ENCODE measurements at regions not wholly inside any gene's neighbourhood (a gene's known extent, or its start where the extent isn't known, plus 50 kb on each side); places are given as distances from the start of the nearest gene placed in this dataset.

- 66 to 70% methylated on average over 9 of the region's 9 CpGs for WGBS, 2 donors
Observed at GRCh38 chr15:69783211-69783610, 314.5 kb downstream of the TLE3 start.

GRCh38 chr15:69784798-69785566 is 312.7 kb downstream of the TLE3 start:
- Histone ChIP-seq H3K4me3 (no peak overlapping the region), H3K4me1 (peaks cover 0 to 12% (median 0%) of the 10 kb centered on the region in 9 donors), H3K27me3 (peaks cover 0 to 42% (median 11%) of the 10 kb centered on the region in 7 donors), H3K36me3 (no peaks in the 10 kb centered on the region), H3K9me3 (no peaks in the 10 kb centered on the region), H3K27ac (no peak overlapping the region)
- DNase-seq (no peak), ATAC-seq (no peak)
- intact Hi-C loops (cut with DNase I), result no loop called here
- no peak for TF ChIP-seq CTCF (IDR thresholded peaks at IDR 0.05)
- 84 to 93% methylated on average over 5 of the region's 5 CpGs for WGBS, 2 donors

More at GRCh38 chr15:69783211-69783610, 314.5 kb downstream of the TLE3 start:
- no peak for TF ChIP-seq CTCF (IDR thresholded peaks at IDR 0.05)
- H3K27ac ChIP-seq, result no peak overlapping the region
- ATAC-seq (no peak), DNase-seq (no peak)
- no peaks in the 10 kb centered on the region for H3K9me3 ChIP-seq
- H3K36me3 ChIP-seq, result no peaks in the 10 kb centered on the region
- H3K27me3 ChIP-seq, result peaks cover 0 to 39% (median 6%) of the 10 kb centered on the region in 7 donors
- no peak overlapping the region for H3K4me3 ChIP-seq
- intact Hi-C loops (cut with DNase I), result no loop called here
- peaks cover 0 to 12% (median 0%) of the 10 kb centered on the region in 9 donors for H3K4me1 ChIP-seq

GRCh38 chr15:69786136-69786701 is 311.5 kb downstream of the TLE3 start:
- TF ChIP-seq CTCF (IDR thresholded peaks at IDR 0.05), result no peak
- Histone ChIP-seq H3K4me3 (no peak overlapping the region), H3K9me3 (peaks cover 0 to 6% (median 2%) of the 10 kb centered on the region in 11 donors), H3K36me3 (no peaks in the 10 kb centered on the region), H3K27me3 (peaks cover 0 to 42% (median 11%) of the 10 kb centered on the region in 7 donors), H3K27ac (no peak overlapping the region), H3K4me1 (peaks cover 0 to under 1% (median 0%) of the 10 kb centered on the region in 9 donors)
- intact Hi-C loops (cut with DNase I), result no loop called here
- no peak for DNase-seq
- 72 to 83% methylated on average over 9 of the region's 9 CpGs for WGBS, 2 donors
- ATAC-seq, result no peak

GRCh38 chr15:69787791-69788190 is 309.9 kb downstream of the TLE3 start:
- TF ChIP-seq CTCF (IDR thresholded peaks at IDR 0.05), result no peak
- no peak for ATAC-seq
- Histone ChIP-seq H3K9me3 (peaks cover 0 to 13% (median 3%) of the 10 kb centered on the region in 11 donors), H3K4me3 (no peak overlapping the region), H3K36me3 (no peaks in the 10 kb centered on the region), H3K4me1 (no peaks in the 10 kb centered on the region), H3K27ac (no peak overlapping the region), H3K27me3 (peaks cover 0 to 41% (median 11%) of the 10 kb centered on the region in 7 donors)
- DNase-seq, result no peak
- 89 to 92% methylated on average over 4 of the region's 4 CpGs for WGBS, 2 donors
- intact Hi-C loops (cut with DNase I), result no loop called here

All from heart right ventricle (tissue), 16 donors.